ENCODE measurements at regions not wholly inside any gene's neighbourhood (a gene's known extent, or its start where the extent isn't known, plus 50 kb on each side); places are given as distances from the start of the nearest gene placed in this dataset.
"Not testable (repeated sequence)": the region's sequence is repeated elsewhere in the genome, so short reads cannot be mapped to it uniquely, and the experiment has no call there.

DNA sequence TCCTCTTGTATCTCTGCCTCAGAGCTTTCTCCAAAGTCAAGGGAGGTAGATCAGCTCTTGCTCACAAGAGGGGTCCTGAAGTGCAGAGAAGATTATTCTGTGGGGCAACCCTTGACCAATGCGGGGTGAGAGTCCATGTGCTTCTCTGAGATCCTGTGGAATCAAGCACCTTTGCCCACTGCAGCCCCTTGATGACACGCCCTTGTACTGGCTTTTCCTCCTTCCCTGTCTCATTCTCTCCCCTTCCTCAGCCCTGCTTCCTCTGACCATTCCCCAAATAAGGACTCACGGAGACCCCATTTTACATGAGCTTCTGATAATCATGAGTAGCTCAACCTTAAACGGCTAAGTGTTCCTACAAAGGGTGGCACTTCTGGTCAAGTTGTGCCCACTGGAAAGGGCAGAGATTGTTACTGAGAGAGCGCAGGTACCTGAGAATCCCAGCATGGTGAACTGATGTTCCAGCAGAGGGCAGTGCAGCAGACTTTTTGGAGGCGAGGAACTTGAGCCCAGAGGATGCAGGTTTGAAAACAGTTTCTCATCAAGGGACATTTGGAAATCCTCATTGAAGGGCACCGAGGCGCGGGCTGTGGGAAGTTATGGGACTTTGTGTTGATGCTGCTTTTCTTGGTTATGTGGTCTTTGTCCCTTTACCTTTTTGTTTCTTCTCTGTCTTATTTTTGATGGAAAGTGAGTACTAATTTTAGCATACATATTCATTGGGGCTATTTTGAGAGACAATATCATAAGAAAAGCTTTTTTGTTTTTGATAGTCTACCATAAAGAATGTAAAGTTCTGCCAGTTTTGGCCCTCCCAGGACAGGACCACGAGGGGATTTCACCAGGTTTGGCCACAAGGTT is 201.3 kb downstream of the RBM46 start:
- H2AFZ ChIP-seq (ENCODE audit: low read length, unreplicated experiment), result peak overlapping the region; percentile 46
- H3K4me3 ChIP-seq (ENCODE audit: low read depth, low read length), result no peak overlapping the region

GRCh38 chr4:154983714-154984113 is 202.6 kb downstream of the RBM46 start:
- Histone ChIP-seq H3K79me2 (ENCODE audit: control insufficient read depth, insufficient read depth, low read length, unreplicated experiment) (no peaks in the 10 kb centered on the region), H2AFZ (ENCODE audit: low read length, unreplicated experiment) (no peak overlapping the region)

More for the DNA sequence above, 201.3 kb downstream of the RBM46 start:
- Histone ChIP-seq H3K4me1 (ENCODE audit: control insufficient read depth, insufficient read depth, low read length, unreplicated experiment) (no peaks in the 10 kb centered on the region), H3K27me3 (ENCODE audit: insufficient read depth, low read length) (no peaks in the 10 kb centered on the region), H3K79me2 (ENCODE audit: control insufficient read depth, insufficient read depth, low read length, unreplicated experiment) (no peaks in the 10 kb centered on the region), H3K27ac (ENCODE audit: low read depth, low read length) (no peak overlapping the region), H3K36me3 (ENCODE audit: insufficient read depth, low read length) (no peaks in the 10 kb centered on the region)

DNA sequence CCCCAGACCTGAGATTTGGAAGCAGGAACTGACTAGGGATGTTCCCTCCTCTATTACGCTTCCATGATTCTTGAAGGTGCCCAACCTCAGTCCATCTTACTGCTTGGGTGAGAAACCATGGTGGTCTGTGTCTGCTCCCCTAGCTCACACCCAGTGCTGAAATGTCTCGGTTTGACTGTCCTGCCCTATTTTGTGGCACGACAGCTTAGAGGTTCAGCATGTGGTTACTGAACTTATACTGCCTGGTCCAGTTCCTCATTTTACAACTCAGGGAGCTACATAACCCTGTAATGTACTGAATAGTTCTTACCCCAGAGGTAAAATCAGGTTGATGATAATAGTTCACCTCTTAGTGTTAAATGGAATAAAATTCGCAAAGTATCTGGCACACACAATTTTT is 203.1 kb downstream of the RBM46 start:
- Histone ChIP-seq H3K27ac (ENCODE audit: low read depth, low read length) (no peak overlapping the region), H3K36me3 (ENCODE audit: insufficient read depth, low read length) (no peaks in the 10 kb centered on the region), H3K79me2 (ENCODE audit: control insufficient read depth, insufficient read depth, low read length, unreplicated experiment) (no peaks in the 10 kb centered on the region), H3K4me1 (ENCODE audit: control insufficient read depth, insufficient read depth, low read length, unreplicated experiment) (no peaks in the 10 kb centered on the region), H3K27me3 (ENCODE audit: insufficient read depth, low read length) (no peaks in the 10 kb centered on the region), H2AFZ (ENCODE audit: low read length, unreplicated experiment) (no peak overlapping the region), H3K4me3 (ENCODE audit: low read depth, low read length) (no peak overlapping the region)

More at GRCh38 chr4:154983714-154984113, 202.6 kb downstream of the RBM46 start:
- H3K27me3 ChIP-seq (ENCODE audit: insufficient read depth, low read length), result no peaks in the 10 kb centered on the region
- H3K4me3 ChIP-seq (ENCODE audit: low read depth, low read length), result no peak overlapping the region
- no peaks in the 10 kb centered on the region for H3K4me1 ChIP-seq (ENCODE audit: control insufficient read depth, insufficient read depth, low read length, unreplicated experiment)
- H3K27ac ChIP-seq (ENCODE audit: low read depth, low read length), result no peak overlapping the region
- no peaks in the 10 kb centered on the region for H3K36me3 ChIP-seq (ENCODE audit: insufficient read depth, low read length)

DNA sequence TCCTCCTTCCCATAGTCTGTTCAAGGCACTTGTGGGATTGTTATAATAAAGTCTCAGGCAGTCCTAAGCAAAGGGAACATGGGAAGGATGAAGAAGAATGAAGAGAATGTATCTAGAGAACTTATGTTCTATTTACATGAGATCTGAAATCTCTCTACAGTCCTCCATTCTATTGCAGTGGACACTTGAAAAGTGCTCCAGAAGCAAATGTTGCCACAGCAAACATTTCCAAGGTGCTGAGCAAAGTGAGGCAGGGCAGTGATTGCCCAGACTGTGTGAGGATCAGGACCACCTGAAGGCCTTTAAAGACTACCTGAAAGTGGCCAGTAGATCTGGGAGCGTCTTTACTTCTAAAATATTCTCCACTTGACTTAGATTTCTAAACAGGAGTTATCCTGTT is 203.5 kb downstream of the RBM46 start:
- Histone ChIP-seq H3K79me2 (ENCODE audit: control insufficient read depth, insufficient read depth, low read length, unreplicated experiment) (no peaks in the 10 kb centered on the region), H3K27ac (ENCODE audit: low read depth, low read length) (no peak overlapping the region), H3K4me1 (ENCODE audit: control insufficient read depth, insufficient read depth, low read length, unreplicated experiment) (no peaks in the 10 kb centered on the region), H3K27me3 (ENCODE audit: insufficient read depth, low read length) (no peaks in the 10 kb centered on the region), H3K4me3 (ENCODE audit: low read depth, low read length) (no peak overlapping the region), H3K36me3 (ENCODE audit: insufficient read depth, low read length) (no peaks in the 10 kb centered on the region), H2AFZ (ENCODE audit: low read length, unreplicated experiment) (no peak overlapping the region)

GRCh38 chr4:154985673-154986072 is 204.6 kb downstream of the RBM46 start:
- Histone ChIP-seq H3K36me3 (ENCODE audit: insufficient read depth, low read length) (no peaks in the 10 kb centered on the region), H2AFZ (ENCODE audit: low read length, unreplicated experiment) (no peak overlapping the region), H3K27me3 (ENCODE audit: insufficient read depth, low read length) (no peaks in the 10 kb centered on the region), H3K27ac (ENCODE audit: low read depth, low read length) (no peak overlapping the region), H3K79me2 (ENCODE audit: control insufficient read depth, insufficient read depth, low read length, unreplicated experiment) (no peaks in the 10 kb centered on the region), H3K4me3 (ENCODE audit: low read depth, low read length) (no peak overlapping the region), H3K4me1 (ENCODE audit: control insufficient read depth, insufficient read depth, low read length, unreplicated experiment) (no peaks in the 10 kb centered on the region)

GRCh38 chr4:154988511-154988910 is 207.4 kb downstream of the RBM46 start:
- H3K27me3 ChIP-seq (ENCODE audit: insufficient read depth, low read length), result no peaks in the 10 kb centered on the region
- no peak overlapping the region for H2AFZ ChIP-seq (ENCODE audit: low read length, unreplicated experiment)
- H3K4me1 ChIP-seq (ENCODE audit: control insufficient read depth, insufficient read depth, low read length, unreplicated experiment), result no peaks in the 10 kb centered on the region
- H3K79me2 ChIP-seq (ENCODE audit: control insufficient read depth, insufficient read depth, low read length, unreplicated experiment), result no peaks in the 10 kb centered on the region
- H3K4me3 ChIP-seq (ENCODE audit: low read depth, low read length), result no peak overlapping the region
- no peak overlapping the region for H3K27ac ChIP-seq (ENCODE audit: low read depth, low read length)
- no peaks in the 10 kb centered on the region for H3K36me3 ChIP-seq (ENCODE audit: insufficient read depth, low read length)

GRCh38 chr4:154989511-154989910 is 208.4 kb downstream of the RBM46 start:
- Histone ChIP-seq H2AFZ (ENCODE audit: low read length, unreplicated experiment) (no peak overlapping the region), H3K36me3 (ENCODE audit: insufficient read depth, low read length) (no peaks in the 10 kb centered on the region), H3K27me3 (ENCODE audit: insufficient read depth, low read length) (no peaks in the 10 kb centered on the region), H3K27ac (ENCODE audit: low read depth, low read length) (no peak overlapping the region), H3K4me3 (ENCODE audit: low read depth, low read length) (no peak overlapping the region), H3K4me1 (ENCODE audit: control insufficient read depth, insufficient read depth, low read length, unreplicated experiment) (no peaks in the 10 kb centered on the region), H3K79me2 (ENCODE audit: control insufficient read depth, insufficient read depth, low read length, unreplicated experiment) (no peaks in the 10 kb centered on the region)

DNA sequence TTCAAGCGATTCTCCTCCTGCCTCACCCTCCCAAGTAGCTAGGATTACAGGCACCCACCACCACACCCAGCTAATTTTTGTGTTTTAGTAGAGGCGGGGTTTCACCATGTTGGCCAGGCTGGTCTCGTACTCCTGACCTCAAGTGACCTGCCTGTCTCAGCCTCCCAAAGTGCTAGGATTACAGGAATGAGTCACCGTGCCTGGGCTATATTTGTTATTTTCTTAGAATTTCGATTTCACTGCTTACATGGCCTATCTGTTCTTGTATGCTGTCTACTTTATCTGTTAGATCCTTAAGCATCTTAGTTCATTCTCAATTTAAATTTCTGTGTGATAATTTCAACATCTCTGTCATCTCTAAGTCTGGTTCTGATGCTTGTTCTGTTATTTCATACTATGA is 210.6 kb upstream of the NPY2R start:
- H3K27ac ChIP-seq (ENCODE audit: low read depth, low read length), result peak overlapping the region; percentile 99
- H3K27me3 ChIP-seq (ENCODE audit: insufficient read depth, low read length); H3K79me2 ChIP-seq (ENCODE audit: control insufficient read depth, insufficient read depth, low read length, unreplicated experiment); H3K36me3 ChIP-seq (ENCODE audit: insufficient read depth, low read length): not testable (repeated sequence)
- peak overlapping the region; percentile 70 for H2AFZ ChIP-seq (ENCODE audit: low read length, unreplicated experiment)
- peaks cover 29% of the 10 kb centered on the region for H3K4me1 ChIP-seq (ENCODE audit: control insufficient read depth, insufficient read depth, low read length, unreplicated experiment)
- peak overlapping the region; percentile 48; the same call in 1 of the 2 replicates for H3K4me3 ChIP-seq (ENCODE audit: low read depth, low read length)

- Histone ChIP-seq H3K27ac (ENCODE audit: low read depth, low read length) (peak overlapping the region; percentile 99), H3K4me3 (ENCODE audit: low read depth, low read length) (peak overlapping the region; percentile 48; the same call in 1 of the 2 replicates), H3K79me2 (ENCODE audit: control insufficient read depth, insufficient read depth, low read length, unreplicated experiment) (no peaks in the 10 kb centered on the region), H3K36me3 (ENCODE audit: insufficient read depth, low read length) (0 out of 2 replicates have a peak, but pooled peaks cover 4% of the 10 kb centered on the region), H2AFZ (ENCODE audit: low read length, unreplicated experiment) (peak overlapping the region; percentile 70), H3K4me1 (ENCODE audit: control insufficient read depth, insufficient read depth, low read length, unreplicated experiment) (peaks cover 29% of the 10 kb centered on the region), H3K27me3 (ENCODE audit: insufficient read depth, low read length) (no peaks in the 10 kb centered on the region)
Measured at GRCh38 chr4:154998284-154998683, 210.2 kb upstream of the NPY2R start.

- Histone ChIP-seq H3K36me3 (ENCODE audit: insufficient read depth, low read length) (0 out of 2 replicates have a peak, but pooled peaks cover 4% of the 10 kb centered on the region), H3K27me3 (ENCODE audit: insufficient read depth, low read length) (no peaks in the 10 kb centered on the region)
Measured at GRCh38 chr4:154998773-154999172, 209.7 kb upstream of the NPY2R start.

More at GRCh38 chr4:154998773-154999172, 209.7 kb upstream of the NPY2R start:
- Histone ChIP-seq H3K79me2 (ENCODE audit: control insufficient read depth, insufficient read depth, low read length, unreplicated experiment) (no peaks in the 10 kb centered on the region), H3K4me1 (ENCODE audit: control insufficient read depth, insufficient read depth, low read length, unreplicated experiment) (peaks cover 29% of the 10 kb centered on the region), H2AFZ (ENCODE audit: low read length, unreplicated experiment) (no peak overlapping the region), H3K4me3 (ENCODE audit: low read depth, low read length) (peak overlapping the region; percentile 37), H3K27ac (ENCODE audit: low read depth, low read length) (peak overlapping the region; percentile 99)

Data from ACC112 (cell line).